ENCODE measurements at regions not wholly inside any gene's neighbourhood (a gene's known extent, or its start where the extent isn't known, plus 50 kb on each side); places are given as distances from the start of the nearest gene placed in this dataset.
A peak's percentile ranks its signal among the peaks of the same experiment; 100 is the strongest.
"Not testable (repeated sequence)": the region's sequence is repeated elsewhere in the genome, so short reads cannot be mapped to it uniquely, and the experiment has no call there.

- not testable (repeated sequence) for DNase-seq (ENCODE audit: extremely low read depth, low read depth)
Measured at GRCh38 chr10:46645110-46645509, 66.2 kb downstream of the SYT15 start.

- DNase-seq (ENCODE audit: extremely low read depth, low read depth), result not testable (repeated sequence)
Measured at GRCh38 chr10:46646132-46646531, 67.2 kb downstream of the SYT15 start.

- DNase-seq (ENCODE audit: extremely low read depth, low read depth), result not testable (repeated sequence)
Measured at GRCh38 chr10:46650967-46651366, 72.0 kb downstream of the SYT15 start.

GRCh38 chr10:46657437-46657836, 78.5 kb downstream of the SYT15 start:
- not testable (repeated sequence) for DNase-seq (ENCODE audit: extremely low read depth, low read depth)

- DNase-seq (ENCODE audit: extremely low read depth, low read depth), result not testable (repeated sequence)
Measured at GRCh38 chr10:46660027-46660834, 81.3 kb downstream of the SYT15 start.

GRCh38 chr10:46660835-46661164, 81.9 kb downstream of the SYT15 start:
- not testable (repeated sequence) for DNase-seq (ENCODE audit: extremely low read depth, low read depth)

- DNase-seq (ENCODE audit: extremely low read depth, low read depth), result not testable (repeated sequence)
Measured at GRCh38 chr10:46665536-46665935, 86.6 kb downstream of the SYT15 start.

- DNase-seq (ENCODE audit: extremely low read depth, low read depth), result not testable (repeated sequence)
Measured at GRCh38 chr10:46668357-46668997, 89.5 kb downstream of the SYT15 start.

- not testable (repeated sequence) for DNase-seq (ENCODE audit: extremely low read depth, low read depth)
Measured at GRCh38 chr10:46677836-46678435, 99.0 kb downstream of the SYT15 start.

- DNase-seq (ENCODE audit: extremely low read depth, low read depth), result not testable (repeated sequence)
Measured at GRCh38 chr10:46691397-46691796, 112.5 kb downstream of the SYT15 start.

- not testable (repeated sequence) for DNase-seq (ENCODE audit: extremely low read depth, low read depth)
Measured at GRCh38 chr10:46693218-46693617, 114.3 kb downstream of the SYT15 start.

GRCh38 chr10:46717264-46717663, 138.3 kb downstream of the SYT15 start:
- DNase-seq (ENCODE audit: extremely low read depth, low read depth), result not testable (repeated sequence)

- DNase-seq (ENCODE audit: extremely low read depth, low read depth), result not testable (repeated sequence)
Measured at GRCh38 chr10:46718014-46718413, 139.1 kb downstream of the SYT15 start.

- peak; percentile 16 for DNase-seq (ENCODE audit: extremely low read depth, low read depth)
Measured at GRCh38 chr10:46720386-46720785, 141.5 kb downstream of the SYT15 start.

GRCh38 chr10:46720811-46721518, 142.0 kb downstream of the SYT15 start:
- not testable (repeated sequence) for DNase-seq (ENCODE audit: extremely low read depth, low read depth)

GRCh38 chr10:46724258-46724657, 145.3 kb downstream of the SYT15 start:
- not testable (repeated sequence) for DNase-seq (ENCODE audit: extremely low read depth, low read depth)

GRCh38 chr10:46728359-46728758, 149.4 kb downstream of the SYT15 start:
- DNase-seq (ENCODE audit: extremely low read depth, low read depth), result not testable (repeated sequence)

GRCh38 chr10:46730729-46731128, 151.8 kb downstream of the SYT15 start:
- DNase-seq (ENCODE audit: extremely low read depth, low read depth), result not testable (repeated sequence)

GRCh38 chr10:46733635-46734261, 154.8 kb downstream of the SYT15 start:
- not testable (repeated sequence) for DNase-seq (ENCODE audit: extremely low read depth, low read depth)

- not testable (repeated sequence) for DNase-seq (ENCODE audit: extremely low read depth, low read depth)
Measured at GRCh38 chr10:46734262-46734642, 155.3 kb downstream of the SYT15 start.

Data from NCI-H460 (cell line).